HepG2 (cell line): ENCODE measurements at regions not wholly inside any gene's neighbourhood (a gene's known extent, or its start where the extent isn't known, plus 50 kb on each side); places are given as distances from the start of the nearest gene placed in this dataset.

Source experiments
- ATAC-seq: fragments of 200-7000 bp; cut with Tn5 transposase; 3 replicates; pipeline ENCODE4 v1.9.1; 2020; ENCODE audit warnings: mild to moderate bottlenecking, moderate library complexity
- BruUV-seq: library from RNA; stranded (reverse); fragments of 400-500 nt; replicated peaks from 2 replicates; lab custom pipeline; 2021; lab: Mats Ljungman, UMichigan
- CTCF ChIA-PET: fragments of 300-600 bp; formaldehyde crosslinking; extraction: SDS; loops from one replicate; lab custom pipeline; 2021; ENCODE audit warnings: low total read pairs, inconsistent platforms, low intra/inter-chr PET ratio; lab: Yijun Ruan, JAX
- POLR2A ChIA-PET: fragments of 350-600 bp; sonication (Branson Sonifier 250); formaldehyde crosslinking; loops from one replicate; lab custom pipeline; 2020; ENCODE audit warnings: antibody characterized with exemption, inconsistent platforms; lab: Yijun Ruan, JAX
- DNase-seq: peaks from one replicate; pipeline ENCODE4 v3.0.0-alpha.2; 2015; ENCODE audit warnings: low spot score
- FAIRE-seq: peaks from 3 replicates; lab custom pipeline; 2011; peaks lifted over from hg19 to GRCh38; lab: Jason Lieb, UNC
- H2AFZ ChIP-seq: one replicate; pipeline ENCODE4 v1.6.1; 2011; ENCODE audit warnings: low read length, inconsistent platforms
- H3K27ac ChIP-seq: fragments of 300-600 bp; 3 replicates; pipeline ENCODE4 v1.8.0; 2011; ENCODE audit warnings: mixed run types, mild to moderate bottlenecking, mixed read lengths, low read length, inconsistent platforms; ENCODE audit not compliant: insufficient read depth; ENCODE audit errors: extremely low read length
- H3K27me3 ChIP-seq, 2 experiments: fragments of 200-600 bp in 1 of 2; 2 replicates in 1 of 2; 3 replicates in 1 of 2; pipeline versions ENCODE4 v1.6.0 to v1.8.0; 2011; ENCODE audit warnings: low read length in 2 of 2, mild to moderate bottlenecking in 2 of 2, moderate library complexity in 2 of 2, inconsistent platforms in 1 of 2; ENCODE audit not compliant: insufficient read depth in 2 of 2, control insufficient read depth in 1 of 2
- H3K36me3 ChIP-seq, 2 experiments: fragments of 200-600 bp in 1 of 2; replicated peaks in 1 of 2; 2 replicates in 1 of 2; 3 replicates in 1 of 2; pipeline versions ENCODE4 v1.5.1 to v1.8.0; 2011; ENCODE audit warnings: low read length in 2 of 2, inconsistent platforms in 1 of 2; ENCODE audit not compliant: insufficient read depth in 2 of 2, control insufficient read depth in 1 of 2
- H3K4me1 ChIP-seq: 2 replicates; pipeline ENCODE4 v1.5.1; 2012; ENCODE audit warnings: low read length, inconsistent platforms; ENCODE audit not compliant: insufficient read depth
- H3K4me2 ChIP-seq: 2 replicates; pipeline ENCODE4 v1.6.0; 2011; ENCODE audit warnings: low read depth, low read length, inconsistent platforms
- H3K4me3 ChIP-seq, 3 experiments: fragments of 200-600 bp in 1 of 3; sonication (generic), shearing (Covaris generic) in 1 of 3; replicated peaks in 1 of 3; 2 replicates each; pipeline ENCODE4 v1.5.1; 2011 to 2016; ENCODE audit warnings: low read length in 3 of 3, inconsistent platforms in 2 of 3, low read depth in 2 of 3, mild to moderate bottlenecking in 2 of 3, control low read depth in 1 of 3, mixed read lengths in 1 of 3; ENCODE audit not compliant: insufficient read depth in 1 of 3
- H3K79me2 ChIP-seq: one replicate; pipeline ENCODE4 v1.6.1; 2011; ENCODE audit warnings: low read length, inconsistent platforms; ENCODE audit not compliant: insufficient read depth
- H3K9ac ChIP-seq: 2 replicates; pipeline ENCODE4 v1.6.0; 2011; ENCODE audit warnings: mild to moderate bottlenecking, low read depth, low read length, inconsistent platforms; ENCODE audit not compliant: insufficient read depth
- H3K9me3 ChIP-seq: 2 replicates; pipeline ENCODE4 v1.5.1; 2012; ENCODE audit warnings: mild to moderate bottlenecking, low read length
- H4K20me1 ChIP-seq: 2 replicates; pipeline ENCODE4 v1.6.0; 2011; ENCODE audit warnings: inconsistent platforms, mild to moderate bottlenecking, low read length, moderate library complexity; ENCODE audit not compliant: insufficient read depth
- HHEX ChIP-seq: IDR thresholded peaks from 2 replicates; pipeline ENCODE4 v1.6.1; 2016; ENCODE audit warnings: control low read depth
- MIXL1 ChIP-seq: IDR thresholded peaks from 2 replicates; pipeline ENCODE4 v1.6.1; 2016
- RNF2 ChIP-seq: fragments of 450-650 bp; conservative IDR thresholded peaks from 2 replicates; pipeline ENCODE4 v1.6.1; 2016; ENCODE audit warnings: low read depth
- SP1 ChIP-seq, 2 experiments: fragments of 450-650 bp in 1 of 2; sonication (generic) in 1 of 2; formaldehyde crosslinking in 1 of 2; IDR thresholded peaks; 2 replicates each; pipeline versions ENCODE4 v1.4.0 to v1.6.1; 2016 to 2020; ENCODE audit warnings: missing genetic modification reagents in 1 of 2
- SRY ChIP-seq: sonication (generic); formaldehyde crosslinking; IDR thresholded peaks from 2 replicates; pipeline ENCODE4 v1.8.0; 2022; ENCODE audit warnings: mild to moderate bottlenecking, missing genetic modification reagents
- ZNF484 ChIP-seq: sonication (generic); formaldehyde crosslinking; IDR thresholded peaks from 2 replicates; pipeline ENCODE4 v1.5.1; 2020; ENCODE audit warnings: mild to moderate bottlenecking, low read depth, missing genetic modification reagents, borderline replicate concordance
- WGBS: methylation state at CpG from one replicate; pipeline ENCODE4 v1.1.6; 2017; ENCODE audit warnings: low lambda C conversion rate; 5-methylcytosine and 5-hydroxymethylcytosine counted together
- in situ Hi-C: cut with HindIII; loops from 2 replicates; pipeline ENCODE4 v1.10.0; 2017; ENCODE audit warnings: low pct_unique_long_range_greater_than_20kb; ENCODE audit not compliant: extremely low pct_ligation_motif_present
- intact Hi-C: fragments of 100-400 bp; cut with micrococcal nuclease; formaldehyde crosslinking; loops from one replicate; pipeline ENCODE4 v1.10.0; 2022; ENCODE audit not compliant: unreplicated experiment
- TF ChIP-seq, protein P1 (sequence below): sonication (generic); formaldehyde crosslinking; IDR thresholded peaks from 2 replicates; pipeline ENCODE4 v1.5.0; 2020; ENCODE audit warnings: missing genetic modification reagents
- TF ChIP-seq, protein P2 (sequence below): sonication (generic); formaldehyde crosslinking; IDR thresholded peaks from 2 replicates; pipeline ENCODE4 v1.5.0; 2020; ENCODE audit warnings: mild to moderate bottlenecking, missing genetic modification reagents

DNA sequence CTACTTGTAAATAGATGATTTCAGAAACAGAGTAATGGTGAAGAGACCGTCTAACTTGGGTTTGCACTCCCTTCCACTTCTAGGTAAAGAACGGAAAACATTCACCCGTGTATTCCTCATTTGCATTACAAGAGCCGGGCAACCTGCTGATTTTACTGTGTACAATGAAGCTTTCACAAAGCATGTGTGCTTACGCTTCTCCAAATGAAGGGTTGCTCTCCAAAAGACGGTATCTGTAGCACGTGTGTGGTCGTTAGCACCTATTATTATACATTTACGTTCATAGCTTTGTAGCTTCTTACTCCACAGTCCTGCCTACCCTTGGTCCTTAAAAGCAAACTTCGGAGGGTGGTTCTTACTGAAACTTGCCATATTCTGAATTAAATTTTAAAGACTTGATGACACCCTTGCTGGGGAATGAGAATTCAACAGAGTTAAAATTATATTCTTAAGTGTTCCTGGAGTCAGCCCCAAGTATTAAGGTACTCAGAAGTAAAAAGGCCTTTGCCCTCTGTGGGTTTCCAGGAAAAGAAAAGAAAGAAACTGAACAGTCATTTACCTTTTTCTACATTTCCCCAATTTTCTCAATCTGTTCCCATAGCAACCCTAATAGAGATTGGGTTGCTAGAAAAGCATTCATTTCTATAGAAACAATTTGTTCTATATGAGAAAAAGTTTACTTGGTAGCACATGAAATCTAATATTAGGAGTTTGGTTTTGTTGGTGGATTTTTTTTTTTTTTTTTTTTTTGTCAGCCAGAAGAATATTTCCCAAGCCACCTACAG, 61.9 kb upstream of the KCNG1 start (continued):
- TF ChIP-seq ZNF484, result no peak
- TF ChIP-seq, protein P1, sequence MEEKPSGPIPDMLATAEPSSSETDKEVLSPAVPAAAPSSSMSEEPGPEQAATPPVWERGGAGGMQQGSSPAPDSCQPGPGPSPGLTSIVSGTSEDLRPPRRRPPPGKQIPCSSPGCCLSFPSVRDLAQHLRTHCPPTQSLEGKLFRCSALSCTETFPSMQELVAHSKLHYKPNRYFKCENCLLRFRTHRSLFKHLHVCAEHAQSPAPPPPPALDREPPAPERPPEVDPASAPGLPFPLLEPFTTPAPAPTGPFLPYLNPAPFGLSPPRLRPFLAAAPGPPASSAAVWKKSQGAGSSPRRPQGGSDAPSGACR (CRISPR knock-in tag), result no peak
- TF ChIP-seq HHEX (CRISPR knock-in tag), result no peak
- TF ChIP-seq SRY (CRISPR knock-in tag), result no peak
- no peak for TF ChIP-seq SP1 (IDR thresholded peaks at IDR 0.05)
- no peak for TF ChIP-seq SP1 (CRISPR knock-in tag; IDR thresholded peaks at IDR 0.05)

DNA sequence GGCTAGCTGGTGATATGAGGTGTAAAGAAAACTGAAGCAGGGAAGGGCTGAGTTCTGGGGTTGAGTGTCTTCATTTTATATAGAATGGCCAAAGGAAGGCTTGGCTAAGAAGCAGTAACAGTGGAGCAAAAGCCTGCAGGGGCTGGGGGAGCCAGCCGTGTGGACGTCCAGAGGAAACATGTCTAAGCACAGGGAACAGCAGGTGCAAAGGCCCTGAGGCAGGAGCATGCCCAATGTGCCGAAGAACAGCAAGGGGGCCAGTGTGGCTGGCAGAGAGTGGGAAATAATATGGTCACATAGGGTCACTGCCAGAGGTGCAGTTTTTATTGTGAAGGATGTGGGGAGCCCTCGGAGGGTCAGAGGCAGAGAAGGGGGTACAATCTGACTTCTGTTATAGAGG, 60.5 kb upstream of the KCNG1 start:
- POLR2A ChIA-PET, result no interaction called here

More for the DNA sequence above, 60.5 kb upstream of the KCNG1 start:
- no peak overlapping the region for H3K27ac ChIP-seq
- WGBS, result under 1% methylated on average over 4 of the region's 4 CpGs
- no peaks in the 10 kb centered on the region for H3K36me3 ChIP-seq
- intact Hi-C loops (no loop called here), in situ Hi-C loops (no loop called here)
- FAIRE-seq (no peak), DNase-seq (no peak), ATAC-seq (no peak)
- no peak overlapping the region for H2AFZ ChIP-seq
- CTCF ChIA-PET, result no interaction called here
- no peak overlapping the region for H3K4me3 ChIP-seq
- peaks cover 3 to 24% of the 10 kb centered on the region in 2 experiments; a peak in 4 of 5 replicates for H3K27me3 ChIP-seq
- no peak overlapping the region for H3K4me2 ChIP-seq
- no peaks in the 10 kb centered on the region for H4K20me1 ChIP-seq
- no TSS peak for BruUV-seq
- H3K4me1 ChIP-seq, result no peaks in the 10 kb centered on the region
- TF ChIP-seq, protein P2, sequence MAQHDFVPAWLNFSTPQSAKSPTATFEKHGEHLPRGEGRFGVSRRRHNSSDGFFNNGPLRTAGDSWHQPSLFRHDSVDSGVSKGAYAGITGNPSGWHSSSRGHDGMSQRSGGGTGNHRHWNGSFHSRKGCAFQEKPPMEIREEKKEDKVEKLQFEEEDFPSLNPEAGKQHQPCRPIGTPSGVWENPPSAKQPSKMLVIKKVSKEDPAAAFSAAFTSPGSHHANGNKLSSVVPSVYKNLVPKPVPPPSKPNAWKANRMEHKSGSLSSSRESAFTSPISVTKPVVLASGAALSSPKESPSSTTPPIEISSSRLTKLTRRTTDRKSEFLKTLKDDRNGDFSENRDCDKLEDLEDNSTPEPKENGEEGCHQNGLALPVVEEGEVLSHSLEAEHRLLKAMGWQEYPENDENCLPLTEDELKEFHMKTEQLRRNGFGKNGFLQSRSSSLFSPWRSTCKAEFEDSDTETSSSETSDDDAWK (CRISPR knock-in tag), result no peak
- TF ChIP-seq RNF2 (no peak), MIXL1 (CRISPR knock-in tag) (no peak)
- H3K9ac ChIP-seq, result no peak overlapping the region
- H3K79me2 ChIP-seq, result no peaks in the 10 kb centered on the region
- H3K9me3 ChIP-seq, result no peaks in the 10 kb centered on the region
